GM12878 (cell line): ENCODE measurements at regions not wholly inside any gene's neighbourhood (a gene's known extent, or its start where the extent isn't known, plus 50 kb on each side); places are given as distances from the start of the nearest gene placed in this dataset.

ENCODE experiments used
- CREB1 ChIP-seq: IDR thresholded peaks from 2 replicates; pipeline ENCODE4 v1.6.1; 2012; ENCODE audit warnings: low read depth, mild to moderate bottlenecking, inconsistent platforms
- EGR1 ChIP-seq, 2 experiments: IDR thresholded peaks; 1 replicate in 1 of 2; 2 replicates in 1 of 2; pipeline ENCODE4 v1.6.1; 2011 to 2012; ENCODE audit warnings: low read depth in 2 of 2, low read length in 2 of 2, borderline replicate concordance in 1 of 2, mild to moderate bottlenecking in 1 of 2, moderate library complexity in 1 of 2
- EZH2 ChIP-seq: IDR thresholded peaks from 2 replicates; pipeline ENCODE4 v1.6.1; 2012; ENCODE audit warnings: low read depth, mild to moderate bottlenecking, control low read depth, inconsistent platforms, low read length, borderline replicate concordance; ENCODE audit not compliant: control insufficient read depth
- MEF2A ChIP-seq: IDR thresholded peaks from 2 replicates; pipeline ENCODE4 v1.6.1; 2011; ENCODE audit warnings: low read depth, mild to moderate bottlenecking, low read length, moderate library complexity; ENCODE audit not compliant: insufficient read depth
- RAD21 ChIP-seq: IDR thresholded peaks from 2 replicates; pipeline ENCODE4 v1.6.1; 2011; ENCODE audit warnings: mild to moderate bottlenecking, low read depth, low read length, moderate library complexity; ENCODE audit not compliant: insufficient read depth
- SRF ChIP-seq, 2 experiments: IDR thresholded peaks; 2 replicates each; pipeline ENCODE4 v1.6.1; 2011; ENCODE audit warnings: low read depth in 2 of 2, low read length in 2 of 2, mild to moderate bottlenecking in 1 of 2, moderate library complexity in 1 of 2
- TCF7 ChIP-seq: IDR thresholded peaks from 2 replicates; pipeline ENCODE4 v1.6.1; 2014; ENCODE audit warnings: antibody characterized with exemption, borderline replicate concordance
- YY1 ChIP-seq: IDR thresholded peaks from 2 replicates; pipeline ENCODE4 v1.6.1; 2011; ENCODE audit warnings: low read depth, mild to moderate bottlenecking, low read length
- TF ChIP-seq, protein P1 (sequence below): fragments of 450-650 bp; IDR thresholded peaks from 2 replicates; pipeline ENCODE4 v1.6.1; 2017; ENCODE audit warnings: mild to moderate bottlenecking

DNA sequence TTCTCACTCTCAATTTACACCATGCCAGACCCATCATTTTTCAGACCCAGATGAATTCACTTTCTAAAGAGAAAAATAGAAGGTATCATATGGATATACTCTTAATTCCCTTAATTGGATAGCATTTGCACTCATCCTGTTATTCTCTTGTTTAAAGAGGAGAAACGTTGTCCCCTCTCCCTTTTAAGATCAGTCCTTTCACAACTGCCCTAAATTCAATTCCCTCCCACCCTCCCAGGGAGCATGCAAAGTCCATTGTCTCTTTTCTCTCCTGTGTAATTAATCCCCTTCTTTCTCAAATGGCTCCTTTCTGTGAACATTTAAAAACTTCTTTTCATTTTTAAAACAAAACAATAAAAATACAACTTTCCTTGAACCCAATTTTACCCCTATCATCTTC lies 124.7 kb upstream of the TLL1 start:
- TF ChIP-seq MEF2A: no peak
- TF ChIP-seq SRF (IDR thresholded peaks at IDR 0.05; ENCODE audit: low read depth in 2 of 2, low read length in 2 of 2): no peak
- no peak for TF ChIP-seq RAD21
- TF ChIP-seq EZH2: no peak
- no peak for TF ChIP-seq EGR1 (IDR thresholded peaks at IDR 0.05; ENCODE audit: borderline replicate concordance in 1 of 2, low read depth in 2 of 2, low read length in 2 of 2)
- TF ChIP-seq, protein P1, sequence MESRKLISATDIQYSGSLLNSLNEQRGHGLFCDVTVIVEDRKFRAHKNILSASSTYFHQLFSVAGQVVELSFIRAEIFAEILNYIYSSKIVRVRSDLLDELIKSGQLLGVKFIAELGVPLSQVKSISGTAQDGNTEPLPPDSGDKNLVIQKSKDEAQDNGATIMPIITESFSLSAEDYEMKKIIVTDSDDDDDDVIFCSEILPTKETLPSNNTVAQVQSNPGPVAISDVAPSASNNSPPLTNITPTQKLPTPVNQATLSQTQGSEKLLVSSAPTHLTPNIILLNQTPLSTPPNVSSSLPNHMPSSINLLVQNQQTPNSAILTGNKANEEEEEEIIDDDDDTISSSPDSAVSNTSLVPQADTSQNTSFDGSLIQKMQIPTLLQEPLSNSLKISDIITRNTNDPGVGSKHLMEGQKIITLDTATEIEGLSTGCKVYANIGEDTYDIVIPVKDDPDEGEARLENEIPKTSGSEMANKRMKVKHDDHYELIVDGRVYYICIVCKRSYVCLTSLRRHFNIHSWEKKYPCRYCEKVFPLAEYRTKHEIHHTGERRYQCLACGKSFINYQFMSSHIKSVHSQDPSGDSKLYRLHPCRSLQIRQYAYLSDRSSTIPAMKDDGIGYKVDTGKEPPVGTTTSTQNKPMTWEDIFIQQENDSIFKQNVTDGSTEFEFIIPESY: no peak
- TF ChIP-seq YY1: no peak
- no peak for TF ChIP-seq CREB1
- no peak for TF ChIP-seq TCF7
